ENCODE measurements at regions not wholly inside any gene's neighbourhood (a gene's known extent, or its start where the extent isn't known, plus 50 kb on each side); places are given as distances from the start of the nearest gene placed in this dataset.

DNA sequence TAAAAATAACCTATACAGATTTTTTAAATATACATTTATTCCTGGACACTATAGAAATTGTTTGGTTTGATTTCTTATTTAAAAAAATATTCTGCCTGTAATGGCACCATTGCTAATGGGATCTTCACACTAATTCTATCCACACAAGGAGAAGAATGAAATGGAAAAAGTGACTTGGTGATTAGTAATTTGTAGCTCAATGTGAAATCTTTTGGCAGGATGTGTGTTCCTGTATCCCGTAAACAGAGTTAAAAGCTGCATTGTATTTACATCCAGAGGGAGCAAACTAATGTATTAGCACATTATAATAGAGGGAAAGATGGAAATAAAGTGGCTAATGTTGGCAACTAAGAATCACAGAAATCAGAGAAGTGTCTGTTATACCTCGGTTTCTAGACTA, 1455.3 kb upstream of the FLRT2 start:
- no peak overlapping the region for H3K27ac ChIP-seq (ENCODE audit: low read depth in 1 of 2, low read length in 2 of 2)
- no peak for DNase-seq
- no peak overlapping the region for H3K4me3 ChIP-seq (replicated peaks in 1 of 3; ENCODE audit: low read depth in 2 of 3, low read length in 3 of 3)
- H3K36me3 Mint-ChIP-seq: no peaks in the 10 kb centered on the region
- peaks cover 0 to 2% of the 10 kb centered on the region in 2 donors for H3K9me3 ChIP-seq (replicated peaks in 1 of 2; ENCODE audit: control insufficient read depth in 1 of 2, insufficient read depth in 1 of 2, low read length in 2 of 2)
- H3K79me2 ChIP-seq (ENCODE audit: insufficient read depth, low read length): no peaks in the 10 kb centered on the region
- H3K27me3 Mint-ChIP-seq (ENCODE audit: low read depth in 3 of 3): no peaks in the 10 kb centered on the region
- H3K4me3 Mint-ChIP-seq: no peak overlapping the region
- TF ChIP-seq, protein P1, sequence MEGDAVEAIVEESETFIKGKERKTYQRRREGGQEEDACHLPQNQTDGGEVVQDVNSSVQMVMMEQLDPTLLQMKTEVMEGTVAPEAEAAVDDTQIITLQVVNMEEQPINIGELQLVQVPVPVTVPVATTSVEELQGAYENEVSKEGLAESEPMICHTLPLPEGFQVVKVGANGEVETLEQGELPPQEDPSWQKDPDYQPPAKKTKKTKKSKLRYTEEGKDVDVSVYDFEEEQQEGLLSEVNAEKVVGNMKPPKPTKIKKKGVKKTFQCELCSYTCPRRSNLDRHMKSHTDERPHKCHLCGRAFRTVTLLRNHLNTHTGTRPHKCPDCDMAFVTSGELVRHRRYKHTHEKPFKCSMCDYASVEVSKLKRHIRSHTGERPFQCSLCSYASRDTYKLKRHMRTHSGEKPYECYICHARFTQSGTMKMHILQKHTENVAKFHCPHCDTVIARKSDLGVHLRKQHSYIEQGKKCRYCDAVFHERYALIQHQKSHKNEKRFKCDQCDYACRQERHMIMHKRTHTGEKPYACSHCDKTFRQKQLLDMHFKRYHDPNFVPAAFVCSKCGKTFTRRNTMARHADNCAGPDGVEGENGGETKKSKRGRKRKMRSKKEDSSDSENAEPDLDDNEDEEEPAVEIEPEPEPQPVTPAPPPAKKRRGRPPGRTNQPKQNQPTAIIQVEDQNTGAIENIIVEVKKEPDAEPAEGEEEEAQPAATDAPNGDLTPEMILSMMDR (IDR thresholded peaks at IDR 0.05): no peak
- H4K20me1 ChIP-seq (ENCODE audit: insufficient read depth, low read length): no peaks in the 10 kb centered on the region
- H3K9me3 Mint-ChIP-seq: peaks cover 0 to 8% (median 3%) of the 10 kb centered on the region in 7 donors
- H3K36me3 ChIP-seq (replicated peaks in 1 of 2; ENCODE audit: control insufficient read depth in 1 of 2, insufficient read depth in 2 of 2, low read length in 2 of 2): no peaks in the 10 kb centered on the region
- H3K27me3 ChIP-seq (ENCODE audit: control insufficient read depth in 2 of 2, insufficient read depth in 2 of 2, low read length in 2 of 2): no peaks in the 10 kb centered on the region
- no peaks in the 10 kb centered on the region for H3K4me1 ChIP-seq (ENCODE audit: control insufficient read depth in 1 of 2, insufficient read depth in 2 of 2, low read length in 2 of 2)
- WGBS (ENCODE audit: insufficient coverage): no CpG with 5 or more reads among the region's 2 CpGs
- H3K4me1 Mint-ChIP-seq: no peaks in the 10 kb centered on the region
- no peak overlapping the region for H3K27ac Mint-ChIP-seq
- intact Hi-C loops (cut with micrococcal nuclease): no loop called here
- no peak overlapping the region for H3K4me2 ChIP-seq (replicated peaks; ENCODE audit: extremely low read depth, low read length, poor library complexity, severe bottlenecking)
- H3K9ac ChIP-seq (ENCODE audit: insufficient read depth, low read length, poor library complexity, severe bottlenecking): no peak overlapping the region
- H2AFZ ChIP-seq (ENCODE audit: insufficient read depth, low read depth, low read length, poor library complexity, severe bottlenecking): no peak overlapping the region

DNA sequence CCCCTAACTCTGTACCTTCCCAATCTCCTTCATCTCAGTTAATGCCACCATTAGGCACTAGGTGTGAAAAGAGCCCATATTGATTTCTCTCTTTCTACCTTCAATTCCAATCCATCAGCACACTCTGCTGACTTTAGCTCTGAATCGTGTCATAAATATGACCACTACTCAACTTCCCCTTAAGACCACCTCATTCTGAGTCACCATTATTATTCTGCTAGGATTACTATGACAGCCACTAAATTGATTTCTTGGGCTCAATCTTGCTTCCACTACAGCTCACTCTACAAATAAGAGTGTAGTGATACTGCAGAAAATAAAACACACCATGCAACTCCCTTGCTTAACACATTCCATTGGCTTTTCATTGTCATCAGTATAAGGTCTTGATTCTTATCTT, 1449.0 kb upstream of the FLRT2 start:
- Histone ChIP-seq H3K36me3 (replicated peaks in 1 of 2; ENCODE audit: control insufficient read depth in 1 of 2, insufficient read depth in 2 of 2, low read length in 2 of 2) (no peaks in the 10 kb centered on the region), H2AFZ (ENCODE audit: insufficient read depth, low read depth, low read length, poor library complexity, severe bottlenecking) (no peak overlapping the region), H3K9ac (ENCODE audit: insufficient read depth, low read length, poor library complexity, severe bottlenecking) (no peak overlapping the region), H3K79me2 (ENCODE audit: insufficient read depth, low read length) (no peaks in the 10 kb centered on the region), H3K4me1 (ENCODE audit: control insufficient read depth in 1 of 2, insufficient read depth in 2 of 2, low read length in 2 of 2) (no peaks in the 10 kb centered on the region), H3K27me3 (ENCODE audit: control insufficient read depth in 2 of 2, insufficient read depth in 2 of 2, low read length in 2 of 2) (no peaks in the 10 kb centered on the region), H3K27ac (ENCODE audit: low read depth in 1 of 2, low read length in 2 of 2) (no peak overlapping the region), H3K4me2 (replicated peaks; ENCODE audit: extremely low read depth, low read length, poor library complexity, severe bottlenecking) (no peak overlapping the region), H3K4me3 (replicated peaks in 1 of 3; ENCODE audit: low read depth in 2 of 3, low read length in 3 of 3) (no peak overlapping the region), H4K20me1 (ENCODE audit: insufficient read depth, low read length) (no peaks in the 10 kb centered on the region), H3K9me3 (replicated peaks in 1 of 2; ENCODE audit: control insufficient read depth in 1 of 2, insufficient read depth in 1 of 2, low read length in 2 of 2) (peaks cover 0 to 6% of the 10 kb centered on the region in 2 donors)
- DNase-seq: no peak
- WGBS (ENCODE audit: insufficient coverage): 100% methylated on average over 1 of the region's 1 CpG
- intact Hi-C loops (cut with micrococcal nuclease): no loop called here
- Mint-ChIP-seq H3K27me3 (ENCODE audit: low read depth in 3 of 3) (no peaks in the 10 kb centered on the region), H3K4me1 (no peaks in the 10 kb centered on the region), H3K36me3 (no peaks in the 10 kb centered on the region), H3K27ac (no peak overlapping the region), H3K9me3 (peaks cover 0 to 11% (median 4%) of the 10 kb centered on the region in 7 donors), H3K4me3 (no peak overlapping the region)
- TF ChIP-seq, protein P1 (IDR thresholded peaks at IDR 0.05): no peak

Measured in CD14-positive monocyte (primary cell).